ENCODE measurements at regions not wholly inside any gene's neighbourhood (a gene's known extent, or its start where the extent isn't known, plus 50 kb on each side); places are given as distances from the start of the nearest gene placed in this dataset.

GRCh38 chr2:105150231-105150630 lies 91.3 kb upstream of the GPR45 start:
- Mint-ChIP-seq H3K36me3 (ENCODE audit: low read depth) (no peaks in the 10 kb centered on the region), H3K27me3 (ENCODE audit: insufficient read depth) (peaks cover 18% of the 10 kb centered on the region), H3K4me1 (ENCODE audit: low read depth) (peaks cover under 1% of the 10 kb centered on the region), H3K4me3 (no peak overlapping the region), H3K9me3 (no peaks in the 10 kb centered on the region), H3K27ac (no peak overlapping the region)
- intact Hi-C loops (cut with micrococcal nuclease) = no loop called here
- no peak for DNase-seq (ENCODE audit: low spot score)

- Mint-ChIP-seq H3K9me3 (no peaks in the 10 kb centered on the region), H3K4me3 (no peak overlapping the region), H3K36me3 (ENCODE audit: low read depth) (no peaks in the 10 kb centered on the region), H3K27me3 (ENCODE audit: insufficient read depth) (peaks cover 26% of the 10 kb centered on the region), H3K27ac (no peak overlapping the region), H3K4me1 (ENCODE audit: low read depth) (no peaks in the 10 kb centered on the region)
- DNase-seq (ENCODE audit: low spot score) = no peak
- intact Hi-C loops (cut with micrococcal nuclease) = no loop called here
Observed at GRCh38 chr2:105154119-105154818, 87.3 kb upstream of the GPR45 start.

DNA sequence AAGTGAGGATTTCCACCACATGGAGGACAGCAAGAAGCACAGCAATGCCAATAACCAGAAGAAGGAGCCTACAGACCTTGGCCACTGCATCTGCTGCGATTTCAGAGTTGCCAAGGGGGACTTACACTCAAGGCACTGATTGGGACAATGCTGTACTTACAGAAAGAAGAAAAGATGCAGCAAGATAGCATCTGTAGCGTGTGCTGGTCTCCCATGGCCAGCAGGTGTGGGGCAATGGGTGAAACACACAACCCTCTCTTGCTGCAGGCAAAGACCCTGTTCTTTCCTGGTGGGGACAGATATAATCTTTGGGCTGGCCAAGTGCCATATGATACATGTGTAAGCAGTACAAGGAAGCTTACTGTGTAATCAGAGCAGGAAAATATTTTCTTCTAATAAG lies 85.4 kb upstream of the GPR45 start:
- H3K4me3 Mint-ChIP-seq = no peak overlapping the region
- no peaks in the 10 kb centered on the region for H3K4me1 Mint-ChIP-seq (ENCODE audit: low read depth)
- H3K36me3 Mint-ChIP-seq (ENCODE audit: low read depth) = no peaks in the 10 kb centered on the region
- no peaks in the 10 kb centered on the region for H3K9me3 Mint-ChIP-seq
- no peak overlapping the region for H3K27ac Mint-ChIP-seq
- H3K27me3 Mint-ChIP-seq (ENCODE audit: insufficient read depth) = peaks cover 29% of the 10 kb centered on the region
- no peak for DNase-seq (ENCODE audit: low spot score)
- intact Hi-C loops (cut with micrococcal nuclease) = no loop called here

DNA sequence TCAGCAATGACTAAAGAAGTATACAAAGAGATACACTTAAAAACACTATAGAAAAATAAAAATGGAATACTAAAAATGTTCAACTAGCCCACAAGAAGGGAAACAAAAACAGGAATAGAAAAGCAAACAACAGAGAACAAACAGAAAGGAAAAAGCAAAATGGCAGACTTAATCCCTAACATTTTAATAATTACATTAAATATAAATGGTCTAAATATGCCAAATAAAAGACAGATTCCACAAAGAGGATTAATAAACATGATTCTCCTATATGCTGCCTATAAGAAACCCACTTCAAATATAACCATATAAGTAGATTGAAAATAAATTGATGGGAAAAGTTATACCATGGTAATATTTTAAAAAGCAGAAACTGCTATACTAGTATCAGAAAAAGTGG lies 83.5 kb upstream of the GPR45 start:
- Mint-ChIP-seq H3K4me1 (ENCODE audit: low read depth) (no peaks in the 10 kb centered on the region), H3K36me3 (ENCODE audit: low read depth) (no peaks in the 10 kb centered on the region), H3K27ac (no peak overlapping the region), H3K9me3 (no peaks in the 10 kb centered on the region), H3K4me3 (no peak overlapping the region), H3K27me3 (ENCODE audit: insufficient read depth) (peaks cover 28% of the 10 kb centered on the region)
- DNase-seq (ENCODE audit: low spot score) = no peak
- intact Hi-C loops (cut with micrococcal nuclease) = no loop called here

DNA sequence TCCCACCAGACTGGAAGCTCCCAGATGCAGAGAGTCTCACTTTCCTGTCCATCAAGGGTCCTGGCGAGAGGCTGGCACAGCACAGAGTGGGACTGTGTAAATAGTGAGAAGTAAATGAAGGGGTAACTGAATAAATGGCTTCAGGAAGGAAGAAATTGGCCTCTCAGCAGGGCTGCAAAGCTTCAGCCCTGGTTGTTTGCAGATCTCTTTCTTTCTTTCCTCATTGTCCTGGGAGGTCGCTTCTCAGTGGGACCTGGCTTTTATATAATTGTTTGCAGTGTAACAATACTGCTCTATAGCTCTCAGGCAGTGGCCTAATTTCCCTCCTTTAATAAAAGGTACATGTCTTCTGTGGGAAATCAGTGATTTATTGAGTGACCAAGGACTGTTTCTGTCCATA lies 74.9 kb upstream of the GPR45 start:
- intact Hi-C loops (cut with micrococcal nuclease) = no loop called here

GRCh38 chr2:105168543-105168942 lies 73.0 kb upstream of the GPR45 start:
- intact Hi-C loops (cut with micrococcal nuclease) = no loop called here
- Mint-ChIP-seq H3K27ac (no peak overlapping the region), H3K36me3 (ENCODE audit: low read depth) (no peaks in the 10 kb centered on the region), H3K9me3 (no peaks in the 10 kb centered on the region), H3K27me3 (ENCODE audit: insufficient read depth) (peaks cover 5% of the 10 kb centered on the region), H3K4me3 (no peak overlapping the region), H3K4me1 (ENCODE audit: low read depth) (no peaks in the 10 kb centered on the region)
- DNase-seq (ENCODE audit: low spot score) = no peak

More for the DNA sequence above, 74.9 kb upstream of the GPR45 start:
- Mint-ChIP-seq H3K9me3 (no peaks in the 10 kb centered on the region), H3K27me3 (ENCODE audit: insufficient read depth) (peaks cover 5% of the 10 kb centered on the region), H3K4me3 (no peak overlapping the region), H3K27ac (no peak overlapping the region), H3K36me3 (ENCODE audit: low read depth) (no peaks in the 10 kb centered on the region), H3K4me1 (ENCODE audit: low read depth) (no peaks in the 10 kb centered on the region)
- DNase-seq (ENCODE audit: low spot score) = no peak

DNA sequence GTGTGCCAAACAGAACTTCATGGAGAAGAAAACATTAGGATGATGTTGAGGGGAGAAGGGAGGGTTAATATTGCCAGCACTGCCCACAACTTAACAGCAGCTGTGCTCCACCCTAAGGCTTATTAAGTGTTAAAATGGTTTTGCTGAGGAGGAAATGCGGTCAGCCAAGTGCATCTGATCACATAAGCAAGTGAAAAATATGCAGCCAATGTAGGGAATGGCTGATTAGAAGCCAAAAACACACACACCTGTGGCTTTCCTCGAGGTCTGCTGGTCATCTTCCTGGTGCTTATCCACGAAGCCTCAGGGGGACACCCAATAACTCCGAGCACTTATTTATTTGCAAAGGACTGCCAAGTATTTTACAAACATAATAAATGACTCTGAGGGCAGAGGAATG lies 66.3 kb upstream of the GPR45 start:
- no peak overlapping the region for H3K4me3 Mint-ChIP-seq
- intact Hi-C loops (cut with micrococcal nuclease) = loop anchor here (5.0 kb wide), 1 partner anchor 63 kb away; no protein-coding TSS in a partner anchor
- H3K27ac Mint-ChIP-seq = no peak overlapping the region
- H3K9me3 Mint-ChIP-seq = no peaks in the 10 kb centered on the region
- no peaks in the 10 kb centered on the region for H3K36me3 Mint-ChIP-seq (ENCODE audit: low read depth)
- no peaks in the 10 kb centered on the region for H3K4me1 Mint-ChIP-seq (ENCODE audit: low read depth)
- DNase-seq (ENCODE audit: low spot score) = no peak
- peaks cover 2% of the 10 kb centered on the region for H3K27me3 Mint-ChIP-seq (ENCODE audit: insufficient read depth)

GRCh38 chr2:105176429-105176828 lies 65.1 kb upstream of the GPR45 start:
- H3K27me3 Mint-ChIP-seq (ENCODE audit: insufficient read depth) = peaks cover 2% of the 10 kb centered on the region
- DNase-seq (ENCODE audit: low spot score) = no peak
- H3K4me1 Mint-ChIP-seq (ENCODE audit: low read depth) = no peaks in the 10 kb centered on the region
- intact Hi-C loops (cut with micrococcal nuclease) = loop anchor here (5.0 kb wide), 1 partner anchor 64 kb away; no protein-coding TSS in a partner anchor
- no peak overlapping the region for H3K27ac Mint-ChIP-seq
- H3K36me3 Mint-ChIP-seq (ENCODE audit: low read depth) = no peaks in the 10 kb centered on the region
- H3K4me3 Mint-ChIP-seq = no peak overlapping the region
- H3K9me3 Mint-ChIP-seq = no peaks in the 10 kb centered on the region

- DNase-seq (ENCODE audit: low spot score) = no peak
- H3K4me1 Mint-ChIP-seq (ENCODE audit: low read depth) = no peaks in the 10 kb centered on the region
- intact Hi-C loops (cut with micrococcal nuclease) = loop anchor here (5.0 kb wide), 1 partner anchor 65 kb away; no protein-coding TSS in a partner anchor
- H3K4me3 Mint-ChIP-seq = no peak overlapping the region
- H3K36me3 Mint-ChIP-seq (ENCODE audit: low read depth) = no peaks in the 10 kb centered on the region
- H3K27ac Mint-ChIP-seq = no peak overlapping the region
- H3K27me3 Mint-ChIP-seq (ENCODE audit: insufficient read depth) = peaks cover 2% of the 10 kb centered on the region
- no peaks in the 10 kb centered on the region for H3K9me3 Mint-ChIP-seq
Observed at GRCh38 chr2:105177008-105177407, 64.5 kb upstream of the GPR45 start.

DNA sequence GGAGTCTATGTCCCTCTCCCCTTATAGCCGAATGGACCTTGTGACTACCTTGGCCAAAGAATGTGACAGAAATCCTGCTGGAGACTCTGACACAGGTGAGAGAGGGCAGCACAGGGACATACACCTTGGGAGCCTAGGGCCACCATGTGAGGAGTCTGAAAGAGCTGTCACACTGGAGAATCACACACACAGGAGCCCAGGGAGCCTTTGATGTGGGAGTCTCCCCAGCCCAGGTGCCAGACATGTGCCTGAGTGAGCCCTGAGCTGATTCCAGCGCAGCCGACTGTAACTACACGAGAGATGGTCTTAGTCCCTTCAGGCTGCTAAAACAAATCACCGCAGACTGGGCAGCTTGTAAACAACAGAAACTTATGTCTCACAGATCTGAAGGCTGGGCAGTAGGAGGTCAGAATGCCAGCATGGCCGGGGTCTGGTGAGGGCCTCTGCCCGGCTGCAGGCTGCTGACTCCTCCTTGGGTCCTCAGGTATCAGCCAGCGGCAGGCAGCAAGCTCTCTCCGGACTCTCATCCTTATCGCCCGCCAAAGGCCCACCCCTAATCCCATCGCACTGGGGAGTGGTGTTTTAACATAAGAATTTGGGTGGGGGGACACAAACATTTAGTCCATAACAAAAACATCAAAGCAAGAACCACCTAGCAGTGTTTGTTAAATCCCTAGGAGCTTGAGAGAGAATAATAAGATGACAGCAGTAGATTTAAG lies 63.8 kb upstream of the GPR45 start:
- intact Hi-C loops (cut with micrococcal nuclease) = loop anchor here (5.0 kb wide), 1 partner anchor 65 kb away; no protein-coding TSS in a partner anchor

DNA sequence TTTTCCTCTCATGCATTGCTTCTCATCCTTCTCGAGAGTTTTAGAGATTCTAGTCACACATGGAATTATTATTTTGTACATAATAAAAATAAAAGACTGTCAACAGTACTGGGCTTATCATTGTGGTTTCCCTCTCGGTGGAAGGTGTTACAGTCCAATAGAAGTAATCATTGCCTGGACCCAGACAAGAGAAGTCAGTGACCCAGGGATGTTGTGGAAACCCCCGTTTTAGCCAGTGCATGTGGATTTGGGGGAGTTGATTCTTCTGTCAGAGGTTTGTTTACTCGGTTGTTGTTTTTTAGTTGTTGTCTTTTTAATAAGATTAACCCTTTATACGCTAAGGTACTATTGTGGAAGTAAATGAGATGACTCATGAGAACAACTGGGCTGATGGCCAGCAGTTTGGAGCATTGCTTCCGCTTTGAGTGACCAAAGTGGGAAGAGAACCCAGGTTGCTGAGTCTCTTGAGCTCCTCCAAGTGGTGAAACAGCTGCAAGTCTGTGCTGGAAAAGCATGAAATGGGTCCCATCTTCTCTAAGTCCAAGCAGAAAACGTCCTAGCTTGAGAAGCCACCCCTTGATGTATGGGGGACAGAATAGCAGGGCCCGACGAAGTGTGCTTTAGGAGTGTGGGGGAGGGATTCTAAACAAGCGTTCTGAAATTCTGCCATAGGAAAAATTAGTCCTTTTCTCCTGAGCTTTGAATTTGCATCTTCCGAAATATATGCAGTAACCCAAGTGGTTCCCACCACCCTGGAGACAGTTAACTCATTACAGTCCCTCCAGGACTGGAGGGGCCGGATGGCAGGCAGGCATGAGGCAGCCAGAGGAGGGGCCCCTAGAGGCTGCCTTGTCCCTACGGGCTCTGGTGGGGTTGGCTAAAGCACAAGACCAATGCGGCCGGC lies 61.8 kb upstream of the GPR45 start:
- no peaks in the 10 kb centered on the region for H3K36me3 Mint-ChIP-seq (ENCODE audit: low read depth)
- no peaks in the 10 kb centered on the region for H3K4me1 Mint-ChIP-seq (ENCODE audit: low read depth)
- no peak overlapping the region for H3K27ac Mint-ChIP-seq
- DNase-seq (ENCODE audit: low spot score) = no peak
- H3K4me3 Mint-ChIP-seq = no peak overlapping the region
- no peaks in the 10 kb centered on the region for H3K9me3 Mint-ChIP-seq
- intact Hi-C loops (cut with micrococcal nuclease) = loop anchor here (5.0 kb wide), 1 partner anchor 67 kb away; no protein-coding TSS in a partner anchor
- no peaks in the 10 kb centered on the region for H3K27me3 Mint-ChIP-seq (ENCODE audit: insufficient read depth)

More for the DNA sequence above, 63.8 kb upstream of the GPR45 start:
- no peaks in the 10 kb centered on the region for H3K4me1 Mint-ChIP-seq (ENCODE audit: low read depth)
- H3K27me3 Mint-ChIP-seq (ENCODE audit: insufficient read depth) = peaks cover 2% of the 10 kb centered on the region
- no peaks in the 10 kb centered on the region for H3K36me3 Mint-ChIP-seq (ENCODE audit: low read depth)
- no peaks in the 10 kb centered on the region for H3K9me3 Mint-ChIP-seq
- no peak for DNase-seq (ENCODE audit: low spot score)
- no peak overlapping the region for H3K27ac Mint-ChIP-seq
- H3K4me3 Mint-ChIP-seq = no peak overlapping the region

DNA sequence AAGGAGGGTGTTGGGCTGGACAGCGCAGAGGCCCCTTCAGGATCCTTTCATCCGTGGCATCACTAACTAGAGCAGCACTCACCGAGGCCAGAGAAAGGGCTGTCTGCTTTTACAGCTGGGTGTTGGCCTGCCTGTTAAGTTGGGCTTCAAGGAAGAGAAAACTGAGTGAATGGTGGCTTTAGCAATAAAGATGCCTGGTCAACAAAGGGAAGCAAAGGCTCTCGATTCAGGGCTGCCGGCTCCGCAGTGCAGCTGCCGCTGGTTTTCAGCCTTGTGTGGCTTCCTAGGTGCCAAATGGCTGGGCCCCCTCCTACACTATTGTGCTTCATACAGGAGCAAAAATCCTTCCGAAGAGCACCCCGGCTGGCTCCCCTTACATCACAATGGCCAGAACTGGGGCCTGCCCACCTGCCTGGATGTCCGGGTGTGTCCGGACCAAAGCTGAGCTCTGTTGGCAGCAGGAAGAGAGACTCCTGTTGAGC lies 61.0 kb upstream of the GPR45 start:
- Mint-ChIP-seq H3K4me1 (ENCODE audit: low read depth) (no peaks in the 10 kb centered on the region), H3K4me3 (no peak overlapping the region), H3K36me3 (ENCODE audit: low read depth) (no peaks in the 10 kb centered on the region), H3K27me3 (ENCODE audit: insufficient read depth) (no peaks in the 10 kb centered on the region), H3K9me3 (no peaks in the 10 kb centered on the region), H3K27ac (no peak overlapping the region)
- intact Hi-C loops (cut with micrococcal nuclease) = no loop called here
- no peak for DNase-seq (ENCODE audit: low spot score)
